GM23248 (cell line): ENCODE measurements at regions not wholly inside any gene's neighbourhood (a gene's known extent, or its start where the extent isn't known, plus 50 kb on each side); places are given as distances from the start of the nearest gene placed in this dataset.

ENCODE experiments used
- EZH2 ChIP-seq: fragments of 200-600 bp; sonication (generic); IDR thresholded peaks from 2 replicates; pipeline ENCODE4 v1.6.1; 2018; ENCODE audit warnings: antibody characterized with exemption, mild to moderate bottlenecking; ENCODE audit not compliant: insufficient read depth, poor library complexity, severe bottlenecking
- EZH2phosphoT487 ChIP-seq: fragments of 200-600 bp; sonication (generic); IDR thresholded peaks from 2 replicates; pipeline ENCODE4 v1.6.1; 2018; ENCODE audit warnings: antibody characterized with exemption, moderate library complexity, mild to moderate bottlenecking, low read depth; ENCODE audit not compliant: insufficient read depth

DNA sequence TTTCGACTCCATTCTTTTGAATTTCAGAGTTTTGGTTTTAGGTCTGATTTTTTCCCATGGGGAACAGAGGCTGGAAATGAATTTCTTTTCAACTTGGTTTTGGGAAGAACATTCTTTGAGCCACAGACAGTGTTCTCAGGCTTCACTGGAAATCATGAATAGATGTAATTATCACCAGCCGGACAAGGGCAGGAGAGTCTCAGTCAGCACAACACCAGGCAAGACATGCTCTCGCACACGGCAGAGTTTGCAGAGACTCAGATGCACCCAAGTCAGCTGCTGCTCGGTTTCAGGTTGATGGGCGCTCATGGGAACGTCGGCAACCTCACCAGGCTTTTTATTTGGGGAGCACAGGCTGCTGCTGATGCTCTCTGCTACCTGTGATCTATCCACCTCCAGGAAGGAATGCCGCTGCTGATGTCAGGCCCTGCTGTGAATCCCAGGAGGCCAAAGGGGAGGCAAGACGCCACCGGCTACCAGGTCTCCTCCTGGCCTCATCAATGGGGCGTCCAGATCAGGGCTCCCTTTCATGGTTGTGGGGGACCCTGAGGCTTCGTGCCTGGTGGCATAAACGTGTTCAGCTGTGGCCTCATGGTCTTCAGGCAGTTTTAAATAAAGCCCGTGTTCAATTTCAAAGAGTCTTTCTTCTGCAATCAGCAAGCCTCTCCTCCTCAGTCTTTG, 332.3 kb upstream of the IRX4 start:
- TF ChIP-seq EZH2 = no peak
- TF ChIP-seq EZH2phosphoT487 = no peak
